HEK293 (cell line): ENCODE measurements at regions not wholly inside any gene's neighbourhood (a gene's known extent, or its start where the extent isn't known, plus 50 kb on each side); places are given as distances from the start of the nearest gene placed in this dataset.

Experiments used
- CTCF ChIA-PET: fragments of 350-600 bp; formaldehyde crosslinking; extraction: SDS; loops from one replicate; lab custom pipeline; 2021; ENCODE audit warnings: antibody characterized with exemption; lab: Yijun Ruan, JAX
- POLR2A ChIA-PET: fragments of 300-600 bp; formaldehyde crosslinking; extraction: SDS; loops from one replicate; lab custom pipeline; 2020; ENCODE audit warnings: antibody characterized with exemption, inconsistent platforms; lab: Yijun Ruan, JAX
- H3K27ac ChIP-seq: fragments of 200-500 bp; sonication (Bioruptor generic); 2 replicates; pipeline ENCODE4 v1.5.1; 2014; ENCODE audit warnings: low read depth, low read length, control low read depth, inconsistent platforms; ENCODE audit errors: extremely low read depth
- H3K36me3 ChIP-seq, 2 experiments: fragments of 200-500 bp in 1 of 2; sonication (Bioruptor generic) in 1 of 2; 1 replicate in 1 of 2; 2 replicates in 1 of 2; pipeline ENCODE4 v1.5.1; 2014 to 2017; ENCODE audit warnings: inconsistent platforms in 2 of 2, low read length in 2 of 2; ENCODE audit not compliant: control insufficient read depth in 2 of 2, insufficient read depth in 1 of 2
- H3K4me1 ChIP-seq: fragments of 200-500 bp; sonication (Bioruptor generic); 2 replicates; pipeline ENCODE4 v1.5.1; 2014; ENCODE audit warnings: mild to moderate bottlenecking, low read length, inconsistent platforms; ENCODE audit not compliant: control insufficient read depth, insufficient read depth
- H3K4me3 ChIP-seq: 2 replicates; pipeline ENCODE4 v1.5.1; 2011; ENCODE audit warnings: low read depth, mild to moderate bottlenecking, control low read depth, low read length, moderate library complexity
- H3K9me3 ChIP-seq: fragments of 200-500 bp; sonication (Bioruptor generic); 2 replicates; pipeline ENCODE4 v1.5.1; 2014; ENCODE audit warnings: low read depth, low read length, inconsistent platforms; ENCODE audit not compliant: control insufficient read depth, insufficient read depth
- HOXD13 ChIP-seq: sonication (generic); formaldehyde crosslinking; IDR thresholded peaks from 2 replicates; pipeline ENCODE4 v1.8.0; 2022; ENCODE audit warnings: missing genetic modification reagents, borderline replicate concordance
- KLF10 ChIP-seq: fragments of 450-650 bp; IDR thresholded peaks from 2 replicates; pipeline ENCODE4 v1.5.1; 2018; ENCODE audit warnings: missing biosample characterization, mild to moderate bottlenecking, missing genetic modification characterization
- KLF8 ChIP-seq: fragments of 450-650 bp; formaldehyde crosslinking; IDR thresholded peaks from 2 replicates; pipeline ENCODE4 v1.5.1; 2016; ENCODE audit warnings: missing biosample characterization, missing genetic modification characterization
- SP3 ChIP-seq: fragments of 450-650 bp; formaldehyde crosslinking; IDR thresholded peaks from 2 replicates; pipeline ENCODE4 v1.5.1; 2016; ENCODE audit warnings: missing biosample characterization, missing genetic modification characterization
- YY1 ChIP-seq: fragments of 450-650 bp; formaldehyde crosslinking; IDR thresholded peaks from 2 replicates; pipeline ENCODE4 v1.5.1; 2018; ENCODE audit warnings: missing biosample characterization, missing genetic modification characterization
- ZFP3 ChIP-seq: fragments of 450-650 bp; formaldehyde crosslinking; IDR thresholded peaks from 2 replicates; pipeline ENCODE4 v1.5.1; 2016; ENCODE audit warnings: low read depth, missing biosample characterization, missing genetic modification characterization
- ZNF391 ChIP-seq: fragments of 450-650 bp; formaldehyde crosslinking; IDR thresholded peaks from 2 replicates; pipeline ENCODE4 v1.5.1; 2016; ENCODE audit warnings: low read depth, missing biosample characterization, missing genetic modification characterization, borderline replicate concordance
- ZNF433 ChIP-seq: fragments of 450-650 bp; formaldehyde crosslinking; IDR thresholded peaks from 2 replicates; pipeline ENCODE4 v1.5.1; 2016; ENCODE audit warnings: missing biosample characterization, missing genetic modification characterization, low read depth
- ZNF530 ChIP-seq: fragments of 450-650 bp; formaldehyde crosslinking; IDR thresholded peaks from 2 replicates; pipeline ENCODE4 v1.5.1; 2016; ENCODE audit warnings: low read depth, missing biosample characterization, missing genetic modification characterization
- ZNF549 ChIP-seq: fragments of 450-650 bp; IDR thresholded peaks from 2 replicates; pipeline ENCODE4 v1.5.1; 2018; ENCODE audit warnings: missing biosample characterization, missing genetic modification characterization, mild to moderate bottlenecking, inconsistent platforms, moderate library complexity
- ZNF768 ChIP-seq: fragments of 450-650 bp; formaldehyde crosslinking; IDR thresholded peaks from 2 replicates; pipeline ENCODE4 v1.5.1; 2018; ENCODE audit warnings: missing biosample characterization, mild to moderate bottlenecking, missing genetic modification characterization
- TF ChIP-seq, protein P1 (sequence below): fragments of 450-650 bp; formaldehyde crosslinking; IDR thresholded peaks from 2 replicates; pipeline ENCODE4 v1.5.1; 2016; ENCODE audit warnings: missing biosample characterization, missing genetic modification characterization, low read depth
- TF ChIP-seq, protein P2 (sequence below): fragments of 450-650 bp; formaldehyde crosslinking; IDR thresholded peaks from 2 replicates; pipeline ENCODE4 v1.5.1; 2016; ENCODE audit warnings: missing biosample characterization, missing genetic modification characterization, low read depth
- TF ChIP-seq, protein P3 (sequence below): fragments of 450-650 bp; formaldehyde crosslinking; IDR thresholded peaks from 2 replicates; pipeline ENCODE4 v1.5.1; 2016; ENCODE audit warnings: missing biosample characterization, missing genetic modification characterization

GRCh38 chr6:21842875-21843645 is 249.5 kb downstream of the SOX4 start (continued):
- TF ChIP-seq, protein P1, sequence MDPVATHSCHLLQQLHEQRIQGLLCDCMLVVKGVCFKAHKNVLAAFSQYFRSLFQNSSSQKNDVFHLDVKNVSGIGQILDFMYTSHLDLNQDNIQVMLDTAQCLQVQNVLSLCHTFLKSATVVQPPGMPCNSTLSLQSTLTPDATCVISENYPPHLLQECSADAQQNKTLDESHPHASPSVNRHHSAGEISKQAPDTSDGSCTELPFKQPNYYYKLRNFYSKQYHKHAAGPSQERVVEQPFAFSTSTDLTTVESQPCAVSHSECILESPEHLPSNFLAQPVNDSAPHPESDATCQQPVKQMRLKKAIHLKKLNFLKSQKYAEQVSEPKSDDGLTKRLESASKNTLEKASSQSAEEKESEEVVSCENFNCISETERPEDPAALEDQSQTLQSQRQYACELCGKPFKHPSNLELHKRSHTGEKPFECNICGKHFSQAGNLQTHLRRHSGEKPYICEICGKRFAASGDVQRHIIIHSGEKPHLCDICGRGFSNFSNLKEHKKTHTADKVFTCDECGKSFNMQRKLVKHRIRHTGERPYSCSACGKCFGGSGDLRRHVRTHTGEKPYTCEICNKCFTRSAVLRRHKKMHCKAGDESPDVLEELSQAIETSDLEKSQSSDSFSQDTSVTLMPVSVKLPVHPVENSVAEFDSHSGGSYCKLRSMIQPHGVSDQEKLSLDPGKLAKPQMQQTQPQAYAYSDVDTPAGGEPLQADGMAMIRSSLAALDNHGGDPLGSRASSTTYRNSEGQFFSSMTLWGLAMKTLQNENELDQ: no peak
- TF ChIP-seq ZNF549 (tag by site-specific recombination) (no peak), YY1 (no peak), HOXD13 (no peak), ZNF530 (no peak), ZNF768 (tag by site-specific recombination) (no peak), ZNF391 (tag by site-specific recombination) (no peak)

GRCh38 chr6:21844120-21844917 is 250.8 kb downstream of the SOX4 start:
- CTCF ChIA-PET: interaction anchor here (0.7 kb wide), 1 partner anchor 11 kb away, joined by 3 read pairs; no protein-coding TSS in a partner anchor
- POLR2A ChIA-PET: interaction anchor here (1.8 kb wide), 1 partner anchor 251 kb away, joined by 5 read pairs; the partner anchor contains the start of gene SOX4
- H3K4me1 ChIP-seq: peaks cover 30% of the 10 kb centered on the region

GRCh38 chr6:21845018-21845417 is 251.5 kb downstream of the SOX4 start:
- CTCF ChIA-PET: interaction anchor here (0.6 kb wide), 1 partner anchor 59 kb away, joined by 3 read pairs; no protein-coding TSS in a partner anchor
- H3K9me3 ChIP-seq: no peaks in the 10 kb centered on the region
- H3K27ac ChIP-seq: no peak overlapping the region; the same call in 1 of the 2 replicates
- H3K36me3 ChIP-seq: no peaks in the 10 kb centered on the region
- no peak overlapping the region for H3K4me3 ChIP-seq
- peaks cover 30% of the 10 kb centered on the region for H3K4me1 ChIP-seq
- TF ChIP-seq KLF8 (no peak), KLF10 (tag by site-specific recombination) (no peak), SP3 (tag by site-specific recombination) (no peak), ZNF433 (tag by site-specific recombination) (no peak), ZFP3 (tag by site-specific recombination) (no peak)
- TF ChIP-seq, protein P2, sequence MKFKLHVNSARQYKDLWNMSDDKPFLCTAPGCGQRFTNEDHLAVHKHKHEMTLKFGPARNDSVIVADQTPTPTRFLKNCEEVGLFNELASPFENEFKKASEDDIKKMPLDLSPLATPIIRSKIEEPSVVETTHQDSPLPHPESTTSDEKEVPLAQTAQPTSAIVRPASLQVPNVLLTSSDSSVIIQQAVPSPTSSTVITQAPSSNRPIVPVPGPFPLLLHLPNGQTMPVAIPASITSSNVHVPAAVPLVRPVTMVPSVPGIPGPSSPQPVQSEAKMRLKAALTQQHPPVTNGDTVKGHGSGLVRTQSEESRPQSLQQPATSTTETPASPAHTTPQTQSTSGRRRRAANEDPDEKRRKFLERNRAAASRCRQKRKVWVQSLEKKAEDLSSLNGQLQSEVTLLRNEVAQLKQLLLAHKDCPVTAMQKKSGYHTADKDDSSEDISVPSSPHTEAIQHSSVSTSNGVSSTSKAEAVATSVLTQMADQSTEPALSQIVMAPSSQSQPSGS (tag by site-specific recombination): peak; percentile 91
- POLR2A ChIA-PET: interaction anchor here (1.8 kb wide), 1 partner anchor 251 kb away, joined by 5 read pairs; the partner anchor contains the start of gene SOX4

More at GRCh38 chr6:21844120-21844917, 250.8 kb downstream of the SOX4 start:
- H3K36me3 ChIP-seq: no peaks in the 10 kb centered on the region
- TF ChIP-seq, protein P3, sequence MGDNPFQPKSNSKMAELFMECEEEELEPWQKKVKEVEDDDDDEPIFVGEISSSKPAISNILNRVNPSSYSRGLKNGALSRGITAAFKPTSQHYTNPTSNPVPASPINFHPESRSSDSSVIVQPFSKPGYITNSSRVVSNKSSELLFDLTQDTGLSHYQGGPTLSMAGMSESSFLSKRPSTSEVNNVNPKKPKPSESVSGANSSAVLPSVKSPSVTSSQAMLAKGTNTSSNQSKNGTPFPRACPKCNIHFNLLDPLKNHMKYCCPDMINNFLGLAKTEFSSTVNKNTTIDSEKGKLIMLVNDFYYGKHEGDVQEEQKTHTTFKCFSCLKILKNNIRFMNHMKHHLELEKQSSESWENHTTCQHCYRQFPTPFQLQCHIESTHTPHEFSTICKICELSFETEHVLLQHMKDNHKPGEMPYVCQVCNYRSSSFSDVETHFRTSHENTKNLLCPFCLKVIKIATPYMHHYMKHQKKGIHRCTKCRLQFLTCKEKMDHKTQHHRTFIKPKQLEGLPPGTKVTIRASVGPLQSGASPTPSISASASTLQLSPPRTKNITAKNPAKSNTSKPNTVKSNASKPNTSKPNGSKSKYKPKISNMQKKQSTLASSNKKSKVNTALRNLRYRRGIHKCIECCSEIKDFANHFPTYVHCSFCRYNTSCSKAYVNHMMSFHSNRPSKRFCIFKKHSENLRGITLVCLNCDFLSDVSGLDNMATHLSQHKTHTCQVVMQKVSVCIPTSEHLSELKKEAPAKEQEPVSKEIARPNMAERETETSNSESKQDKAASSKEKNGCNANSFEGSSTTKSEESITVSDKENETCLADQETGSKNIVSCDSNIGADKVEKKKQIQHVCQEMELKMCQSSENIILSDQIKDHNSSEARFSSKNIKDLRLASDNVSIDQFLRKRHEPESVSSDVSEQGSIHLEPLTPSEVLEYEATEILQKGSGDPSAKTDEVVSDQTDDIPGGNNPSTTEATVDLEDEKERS: no peak
- TF ChIP-seq, all 188 proteins: peak for 0
- no peaks in the 10 kb centered on the region for H3K9me3 ChIP-seq
- no peak overlapping the region for H3K4me3 ChIP-seq
- no peak overlapping the region for H3K27ac ChIP-seq
